HCT116 (cell line): ENCODE measurements at regions not wholly inside any gene's neighbourhood (a gene's known extent, or its start where the extent isn't known, plus 50 kb on each side); places are given as distances from the start of the nearest gene placed in this dataset.
"Not testable (repeated sequence)": the region's sequence is repeated elsewhere in the genome, so short reads cannot be mapped to it uniquely, and the experiment has no call there.

ENCODE experiments used
- ATAC-seq: fragments of 200-7000 bp; cut with Tn5 transposase; 2 replicates; pipeline ENCODE4 v1.9.1; 2020; ENCODE audit warnings: mild to moderate bottlenecking, moderate library complexity
- BruUV-seq: library from RNA; stranded (reverse); fragments of 400-500 nt; replicated peaks from 2 replicates; lab custom pipeline; 2021; lab: Mats Ljungman, UMichigan
- CTCF ChIA-PET: fragments of 300-600 bp; sonication (Branson Sonifier 250); formaldehyde crosslinking; loops from one replicate; lab custom pipeline; 2021; ENCODE audit warnings: antibody characterized with exemption; lab: Charles Lee
- POLR2A ChIA-PET: fragments of 300-600, 350-600 bp; sonication (Branson Sonifier 250); formaldehyde crosslinking; loops from one replicate; lab custom pipeline; 2021; ENCODE audit warnings: antibody characterized with exemption; lab: Charles Lee
- RAD21 ChIA-PET, 2 experiments: fragments of 300-600 bp; sonication (Branson Sonifier 250); formaldehyde crosslinking; loops; one replicate each; lab custom pipeline; 2023; ENCODE audit warnings: low total read pairs in 2 of 2; ENCODE audit not compliant: uncharacterized antibody in 2 of 2, unreplicated experiment in 2 of 2, low non-redundant PET in 1 of 2; lab: Charles Lee
- DNase-seq: peaks from one replicate; pipeline ENCODE4 v3.0.0-alpha.2; 2010; ENCODE audit warnings: low read depth, low spot score
- H2AFZ ChIP-seq: fragments of 200-600 bp; shearing (Covaris generic), sonication (generic); 2 replicates; pipeline ENCODE4 v1.6.1; 2017; ENCODE audit warnings: low read depth, mixed run types, mixed read lengths, antibody characterized with exemption, low read length; ENCODE audit not compliant: poor library complexity, severe bottlenecking
- H3K27ac ChIP-seq: 2 replicates; pipeline ENCODE4 v1.5.1; 2012; ENCODE audit warnings: low read depth, low read length
- H3K27me3 ChIP-seq: fragments of 200-600 bp; sonication (generic); 2 replicates; pipeline ENCODE4 v1.6.1; 2016; ENCODE audit warnings: mixed run types, low read length, mixed read lengths; ENCODE audit not compliant: insufficient read depth
- H3K36me3 ChIP-seq, 2 experiments: fragments of 200-500 bp in 1 of 2; fragments of 200-600 bp in 1 of 2; sonication (Bioruptor generic) in 1 of 2; sonication (generic) in 1 of 2; 2 replicates each; pipeline versions ENCODE4 v1.5.1 to v1.6.1; 2014 to 2016; ENCODE audit warnings: low read length in 2 of 2, inconsistent platforms in 1 of 2, mixed read lengths in 1 of 2, mixed run types in 1 of 2; ENCODE audit not compliant: insufficient read depth in 2 of 2, control insufficient read depth in 1 of 2
- H3K4me1 ChIP-seq, 2 experiments: fragments of 200-600 bp in 1 of 2; sonication (generic) in 1 of 2; 2 replicates each; pipeline versions ENCODE4 v1.5.1 to v1.6.1; 2012 to 2017; ENCODE audit warnings: low read length in 2 of 2, inconsistent platforms in 1 of 2, mild to moderate bottlenecking in 1 of 2, mixed read lengths in 1 of 2, mixed run types in 1 of 2, moderate library complexity in 1 of 2; ENCODE audit not compliant: insufficient read depth in 2 of 2, control insufficient read depth in 1 of 2
- H3K4me2 ChIP-seq: fragments of 200-600 bp; sonication (generic); 2 replicates; pipeline ENCODE4 v1.6.1; 2017; ENCODE audit warnings: mixed run types, low read length, mixed read lengths
- H3K4me3 ChIP-seq, 2 experiments: fragments of 200-600 bp in 1 of 2; sonication (generic) in 1 of 2; replicated peaks in 1 of 2; 2 replicates each; pipeline ENCODE4 v1.5.1; 2011 to 2016; ENCODE audit warnings: low read length in 2 of 2, control low read depth in 1 of 2, low read depth in 1 of 2, mild to moderate bottlenecking in 1 of 2, mixed read lengths in 1 of 2, mixed run types in 1 of 2
- H3K79me2 ChIP-seq: fragments of 200-600 bp; sonication (generic); 2 replicates; pipeline ENCODE4 v1.6.1; 2017; ENCODE audit warnings: mild to moderate bottlenecking, mixed run types, low read length, moderate library complexity, mixed read lengths; ENCODE audit not compliant: insufficient read depth
- H3K9ac ChIP-seq: fragments of 200-600 bp; sonication (generic); 2 replicates; pipeline ENCODE4 v1.6.1; 2016; ENCODE audit warnings: low read length, mixed read lengths
- H3K9me2 ChIP-seq: fragments of 200-600 bp; sonication (generic), shearing (Covaris generic); 2 replicates; pipeline ENCODE4 v1.6.1; 2017; ENCODE audit warnings: mixed run types, mild to moderate bottlenecking, moderate library complexity; ENCODE audit not compliant: insufficient read depth
- H3K9me3 ChIP-seq, 2 experiments: fragments of 200-500 bp in 1 of 2; fragments of 200-600 bp in 1 of 2; sonication (Bioruptor generic) in 1 of 2; sonication (generic) in 1 of 2; 2 replicates each; pipeline ENCODE4 v1.6.1; 2014 to 2017; ENCODE audit warnings: low read length in 2 of 2, mixed read lengths in 2 of 2, inconsistent platforms in 1 of 2, low read depth in 1 of 2, mild to moderate bottlenecking in 1 of 2, mixed run types in 1 of 2, moderate library complexity in 1 of 2; ENCODE audit not compliant: control insufficient read depth in 1 of 2, insufficient read depth in 1 of 2
- H4K20me1 ChIP-seq: fragments of 200-600 bp; sonication (generic), shearing (Covaris generic); 2 replicates; pipeline ENCODE4 v1.6.1; 2017; ENCODE audit warnings: mixed run types, mild to moderate bottlenecking, moderate library complexity; ENCODE audit not compliant: insufficient read depth
- ZNF274 ChIP-seq: fragments of 200-500 bp; sonication (Bioruptor generic); IDR thresholded peaks from 2 replicates; pipeline ENCODE4 v1.6.1; 2014; ENCODE audit warnings: mild to moderate bottlenecking, low read depth, low read length, inconsistent platforms
- intact Hi-C: fragments of 100-400 bp; cut with micrococcal nuclease; formaldehyde crosslinking; loops from 2 replicates; pipeline ENCODE4 v1.10.0; 2022

- Histone ChIP-seq H3K27me3 (no peaks in the 10 kb centered on the region), H3K79me2 (no peaks in the 10 kb centered on the region), H3K27ac (no peak overlapping the region), H3K9me3 (peaks cover 3 to 20% of the 10 kb centered on the region in 2 experiments; a peak in 2 of 4 replicates), H3K9me2 (no peaks in the 10 kb centered on the region), H3K4me1 (no peaks in the 10 kb centered on the region), H3K4me2 (no peak overlapping the region), H3K36me3 (no peaks in the 10 kb centered on the region), H3K4me3 (no peak overlapping the region), H4K20me1 (no peaks in the 10 kb centered on the region), H3K9ac (no peak overlapping the region), H2AFZ (no peak overlapping the region)
- RAD21 ChIA-PET = no interaction called here
- POLR2A ChIA-PET = no interaction called here
- TF ChIP-seq ZNF274 = no peak
- intact Hi-C loops = no loop called here
- CTCF ChIA-PET = no interaction called here
- BruUV-seq = no TSS peak
- DNase-seq (no peak), ATAC-seq (no peak)
These were observed 699.0 kb upstream of the LUZP2 start for GRCh38 chr11:23797624-23798419.

- CTCF ChIA-PET, ATAC-seq, RAD21 ChIA-PET: not testable (repeated sequence)
These were observed 662.5 kb upstream of the LUZP2 start for GRCh38 chr11:23834306-23834705.

More at GRCh38 chr11:23834306-23834705, 662.5 kb upstream of the LUZP2 start:
- H2AFZ ChIP-seq, intact Hi-C loops, H3K36me3 ChIP-seq, H3K4me3 ChIP-seq, H3K9me2 ChIP-seq, H4K20me1 ChIP-seq, DNase-seq, H3K27ac ChIP-seq, H3K4me1 ChIP-seq, BruUV-seq, POLR2A ChIA-PET, H3K9ac ChIP-seq, H3K4me2 ChIP-seq, H3K27me3 ChIP-seq, H3K79me2 ChIP-seq: not testable (repeated sequence)
- peaks cover 7 to 10% of the 10 kb centered on the region in 2 experiments; a peak in 3 of 4 replicates for H3K9me3 ChIP-seq
